HG02870 (cell line): ENCODE measurements at regions not wholly inside any gene's neighbourhood (a gene's known extent, or its start where the extent isn't known, plus 50 kb on each side); places are given as distances from the start of the nearest gene placed in this dataset.
"Not testable (repeated sequence)": the region's sequence is repeated elsewhere in the genome, so short reads cannot be mapped to it uniquely, and the experiment has no call there.

Experiments used
- ATAC-seq: cut with Tn5 transposase; IDR thresholded peaks from one replicate; pipeline ENCODE4 v1.9.1; 2021; ENCODE audit warnings: mild to moderate bottlenecking, moderate library complexity; ENCODE audit not compliant: unreplicated experiment

DNA sequence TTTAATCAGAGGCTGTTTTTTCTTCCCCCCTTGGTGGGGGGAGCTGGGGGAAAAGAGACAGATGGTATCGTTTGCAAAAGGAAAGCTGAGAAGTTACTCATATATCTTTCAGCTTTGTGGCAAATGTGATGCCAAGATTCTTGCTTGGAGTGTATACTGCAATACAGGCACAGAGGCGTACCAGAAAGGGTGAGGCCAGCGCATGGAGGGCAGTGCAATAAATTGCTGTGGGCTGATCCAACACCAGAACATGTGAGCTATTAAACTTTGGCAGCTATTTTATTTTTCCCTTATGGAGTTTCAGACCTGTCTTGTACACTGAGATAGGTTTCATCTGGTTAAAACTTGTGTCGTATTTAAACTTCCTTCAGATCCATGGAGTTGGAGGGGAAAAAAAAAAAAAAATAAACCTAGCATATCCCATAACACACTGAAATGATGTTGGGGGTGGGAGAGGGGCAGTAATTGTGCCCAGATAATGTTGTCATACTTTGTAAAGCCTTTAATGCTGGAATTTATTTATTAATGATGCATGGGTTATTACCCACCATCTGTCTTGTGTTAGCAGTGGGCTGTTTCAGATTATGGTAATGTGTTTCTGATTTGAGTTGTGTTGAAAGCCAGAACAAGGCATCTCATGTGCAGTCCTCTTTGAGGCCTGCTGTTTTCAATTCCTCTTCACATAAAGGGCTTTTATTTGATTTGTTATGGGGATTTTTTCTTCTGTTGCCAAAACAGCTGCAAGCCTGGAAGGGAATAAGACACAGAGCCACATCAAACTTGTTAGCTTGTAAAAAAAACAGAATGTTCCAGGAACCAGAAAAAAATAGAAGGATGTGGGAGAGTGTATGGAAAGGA is 891.3 kb downstream of the TLE1 start:
- no peak for ATAC-seq

- no peak for ATAC-seq
Observed at GRCh38 chr9:80797101-80797829, 892.1 kb downstream of the TLE1 start.

DNA sequence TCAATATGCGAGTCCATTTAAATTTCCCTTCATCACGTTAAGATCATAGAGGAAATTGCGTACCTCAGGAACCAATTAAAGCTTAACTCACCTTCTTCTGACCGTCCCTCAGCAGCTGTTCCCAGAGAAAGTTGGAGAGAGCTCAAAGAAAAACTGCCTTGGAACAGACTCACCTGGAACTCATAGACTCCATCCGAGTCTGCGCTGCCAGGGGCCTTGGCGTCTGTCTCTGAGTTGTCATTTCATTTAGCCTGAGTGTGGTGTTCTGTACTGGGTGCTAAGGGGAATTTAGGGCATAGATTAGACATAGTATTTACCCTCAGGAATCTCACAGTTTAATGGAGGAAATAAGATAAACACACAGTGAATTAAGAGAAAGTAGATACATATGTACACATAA is 892.7 kb downstream of the TLE1 start:
- no peak for ATAC-seq

DNA sequence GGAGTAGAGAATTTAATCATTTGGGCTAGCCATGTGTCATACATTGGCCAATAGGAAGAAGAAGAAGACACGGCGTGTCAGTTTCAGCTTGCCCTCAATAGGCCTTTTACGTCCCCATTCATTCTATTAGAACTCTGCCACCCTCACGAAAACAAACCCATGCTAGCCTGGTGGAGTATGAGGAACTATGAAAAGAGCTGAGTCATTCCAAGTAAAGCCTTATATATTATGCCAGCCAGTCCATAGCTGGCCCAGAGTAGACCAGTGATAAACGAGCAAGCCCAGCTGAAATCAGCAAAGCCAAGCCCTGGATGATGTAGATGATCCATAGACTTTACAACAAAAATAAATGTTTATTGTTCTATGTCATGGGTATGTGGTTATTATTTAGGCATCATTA is 895.1 kb downstream of the TLE1 start:
- ATAC-seq, result no peak

DNA sequence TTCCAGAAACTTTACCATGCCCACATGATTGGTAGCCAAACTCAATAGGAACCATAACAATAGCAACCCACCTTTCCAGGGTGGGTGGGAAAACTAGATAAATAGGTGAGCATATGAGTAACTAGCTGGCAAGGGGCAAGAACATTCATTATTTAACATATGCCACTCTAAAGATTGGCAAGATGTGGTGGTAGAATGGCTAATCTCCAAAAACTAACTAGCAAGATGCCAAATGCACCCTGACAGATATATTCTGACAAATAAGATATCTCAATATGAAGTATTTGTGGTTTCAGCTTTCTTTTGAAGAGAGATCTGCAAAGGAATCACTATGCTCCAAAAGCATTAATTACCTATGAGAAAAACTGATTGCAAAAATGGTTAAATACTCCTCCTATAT is 895.6 kb downstream of the TLE1 start:
- ATAC-seq, result no peak

GRCh38 chr9:80792726-80793125 is 896.6 kb downstream of the TLE1 start:
- no peak for ATAC-seq

DNA sequence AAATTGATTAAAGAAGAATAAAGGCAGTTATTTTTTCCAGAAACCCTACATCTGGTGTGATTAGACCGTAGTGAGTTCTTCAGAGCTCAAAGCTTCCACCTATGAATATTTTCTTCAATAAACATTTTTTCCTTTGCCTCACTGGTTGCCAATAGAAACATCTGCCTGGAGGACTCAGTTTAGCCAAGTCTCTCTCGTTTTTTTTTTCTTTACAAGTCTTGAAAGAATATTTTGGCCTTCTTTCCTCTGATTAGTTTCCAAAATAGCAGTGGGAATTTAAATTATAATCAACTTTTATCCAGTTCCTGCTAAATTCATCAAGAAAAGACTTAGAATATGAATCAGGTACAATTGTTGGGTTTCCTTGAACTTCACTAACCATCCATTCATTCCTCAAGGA is 897.5 kb downstream of the TLE1 start:
- ATAC-seq, result no peak

DNA sequence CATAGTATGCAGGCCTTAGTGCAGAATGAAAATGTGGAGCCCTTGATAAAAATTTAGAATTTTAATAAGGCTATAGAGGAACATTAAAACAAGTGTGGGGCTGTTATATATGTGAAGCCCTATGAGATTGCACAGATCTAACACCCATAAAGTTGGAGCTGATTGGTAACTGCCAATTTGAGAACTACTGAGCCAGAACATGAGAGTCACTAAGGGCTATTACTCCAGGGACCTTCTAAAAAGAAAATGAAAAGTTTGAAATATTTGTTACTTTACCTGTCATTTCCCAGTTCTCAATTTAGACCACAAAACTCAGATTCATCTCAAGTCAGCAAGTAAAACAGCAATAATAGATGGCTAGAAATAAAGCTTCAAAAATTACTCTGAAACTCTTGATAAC is 898.6 kb downstream of the TLE1 start:
- ATAC-seq, result no peak

- ATAC-seq, result no peak
Observed at GRCh38 chr9:80789831-80790230, 899.5 kb downstream of the TLE1 start.

GRCh38 chr9:80787636-80788035 is 901.7 kb downstream of the TLE1 start:
- ATAC-seq, result no peak

GRCh38 chr9:80784647-80785046 is 904.7 kb downstream of the TLE1 start:
- ATAC-seq, result no peak

DNA sequence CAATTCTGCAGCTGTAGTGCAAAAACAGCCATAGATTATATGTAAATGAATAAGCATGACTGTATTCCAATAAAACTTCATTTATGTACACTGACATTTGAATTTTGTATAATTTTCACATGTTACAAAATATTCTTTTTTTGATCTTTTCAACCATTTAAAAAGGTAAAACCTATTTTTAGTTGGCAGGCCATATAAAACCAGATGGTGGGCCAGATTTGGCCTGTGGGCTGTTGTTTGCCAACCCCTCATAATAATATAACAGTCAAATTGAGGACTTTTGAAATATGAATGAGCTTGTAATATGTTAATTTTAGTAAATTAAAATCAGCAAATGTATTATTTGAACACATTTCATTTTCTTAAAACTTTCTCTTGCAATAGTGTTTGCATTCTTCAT is 913.4 kb downstream of the TLE1 start:
- no peak for ATAC-seq

DNA sequence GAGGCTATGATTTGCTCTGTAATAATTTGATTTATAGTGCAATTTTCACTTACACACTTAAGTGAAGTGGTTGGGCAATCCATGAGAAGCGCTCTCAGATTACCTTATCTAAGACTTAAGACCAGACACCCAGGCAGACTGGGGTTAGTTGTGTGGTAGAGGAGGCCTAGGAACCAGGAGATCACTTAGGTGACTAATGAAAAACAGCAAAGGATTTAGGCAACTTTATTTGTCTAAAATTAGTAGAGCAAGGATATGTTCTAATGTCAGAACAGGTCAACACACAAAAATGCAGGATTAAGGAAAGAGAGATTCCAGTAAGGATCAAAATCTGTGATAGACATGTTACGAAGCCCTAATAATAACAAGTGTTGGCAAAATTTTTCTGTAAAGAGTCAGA is 913.8 kb downstream of the TLE1 start:
- no peak for ATAC-seq

GRCh38 chr9:80771555-80772347 is 917.6 kb downstream of the TLE1 start:
- ATAC-seq, result no peak

- no peak for ATAC-seq
Observed at GRCh38 chr9:80763536-80763935, 925.8 kb downstream of the TLE1 start.

- ATAC-seq, result no peak
Observed at GRCh38 chr9:80755586-80755985, 933.8 kb downstream of the TLE1 start.

- not testable (repeated sequence) for ATAC-seq
Observed at GRCh38 chr9:80747056-80747455, 942.3 kb downstream of the TLE1 start.

DNA sequence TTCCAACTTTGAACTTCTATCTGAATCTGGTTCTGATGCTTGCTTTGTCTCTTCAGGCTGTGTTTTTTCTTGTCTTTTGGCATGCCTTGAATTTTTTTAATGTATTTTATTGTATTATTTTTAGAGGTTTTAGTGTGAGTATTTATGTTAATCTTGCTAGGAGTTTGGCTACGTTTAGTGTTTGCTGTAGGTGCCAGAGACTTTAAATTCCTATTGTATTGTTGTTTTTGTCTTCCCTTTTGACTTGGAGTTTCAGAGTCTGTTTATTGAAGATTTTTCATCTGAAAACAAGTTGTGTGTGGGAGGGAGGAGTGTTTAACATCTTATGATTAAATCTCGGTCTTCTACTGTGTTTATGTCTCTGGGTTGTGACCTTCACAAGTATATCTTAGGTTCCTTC is 956.8 kb downstream of the TLE1 start:
- no peak for ATAC-seq

DNA sequence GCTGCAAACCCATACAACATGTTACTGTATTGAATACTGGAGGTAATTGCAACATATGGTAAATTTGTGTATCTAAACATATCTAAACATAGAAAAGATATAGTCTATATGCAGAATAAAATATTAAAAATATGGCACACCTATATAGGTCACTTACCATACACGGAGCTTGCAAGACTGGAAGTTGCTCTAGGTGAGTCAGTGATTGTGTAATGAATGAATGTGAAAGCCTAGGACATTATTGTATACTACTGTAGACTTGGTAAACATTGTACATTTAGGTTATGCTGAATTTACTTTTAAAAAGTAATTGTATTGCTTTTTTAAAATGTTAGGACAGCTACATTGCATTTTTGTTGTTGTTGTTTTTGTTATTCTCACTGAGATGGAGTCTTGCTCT is 968.8 kb downstream of the TLE1 start:
- ATAC-seq, result no peak

GRCh38 chr9:80707120-80707519 is 982.2 kb downstream of the TLE1 start:
- no peak for ATAC-seq

GRCh38 chr9:80701061-80701460 is 988.3 kb downstream of the TLE1 start:
- ATAC-seq, result no peak
